RWPE2 (cell line): ENCODE measurements at regions not wholly inside any gene's neighbourhood (a gene's known extent, or its start where the extent isn't known, plus 50 kb on each side); places are given as distances from the start of the nearest gene placed in this dataset.

Source experiments
- ATAC-seq: fragments of 200-7000 bp; cut with Tn5 transposase; 3 replicates; pipeline ENCODE4 v1.9.1; 2021; ENCODE audit warnings: low read depth
- DNase-seq: peaks from one replicate; pipeline ENCODE4 v3.0.0-alpha.2; 2020; ENCODE audit warnings: low spot score
- H3K27ac ChIP-seq: fragments of 450-650 bp; 2 replicates; pipeline ENCODE4 v1.5.1; 2017; ENCODE audit warnings: mild to moderate bottlenecking; ENCODE audit not compliant: poor library complexity, severe bottlenecking
- H3K27me3 ChIP-seq: fragments of 250-450 bp; sonication (Bioruptor Pico); 2 replicates; pipeline ENCODE4 v1.5.1; 2021; ENCODE audit warnings: mild to moderate bottlenecking, moderate library complexity; ENCODE audit not compliant: insufficient read depth, poor library complexity, severe bottlenecking
- H3K36me3 ChIP-seq: fragments of 250-450 bp; sonication (Bioruptor Pico); 2 replicates; pipeline ENCODE4 v1.5.1; 2020; ENCODE audit warnings: low read depth, mild to moderate bottlenecking, moderate library complexity
- H3K4me1 ChIP-seq: fragments of 250-450 bp; sonication (Bioruptor Pico); 2 replicates; pipeline ENCODE4 v1.5.1; 2021; ENCODE audit warnings: mild to moderate bottlenecking, moderate library complexity; ENCODE audit not compliant: insufficient read depth, poor library complexity, severe bottlenecking
- H3K4me3 ChIP-seq: fragments of 250-450 bp; sonication (Bioruptor Pico); 2 replicates; pipeline ENCODE4 v1.5.1; 2021; ENCODE audit warnings: mild to moderate bottlenecking, moderate library complexity; ENCODE audit not compliant: severe bottlenecking
- H3K9me3 ChIP-seq: fragments of 250-450 bp; sonication (Bioruptor Pico); 2 replicates; pipeline ENCODE4 v1.5.1; 2021; ENCODE audit warnings: mild to moderate bottlenecking, moderate library complexity; ENCODE audit not compliant: severe bottlenecking
- CTCF ChIP-seq: fragments of 450-650 bp; IDR thresholded peaks from one replicate; pipeline ENCODE4 v1.5.1; 2017; ENCODE audit warnings: mild to moderate bottlenecking, moderate library complexity; ENCODE audit not compliant: poor library complexity, severe bottlenecking

GRCh38 chr4:100109921-100110320 lies 80.3 kb downstream of the DDIT4L start:
- ATAC-seq: no peak
- no peak for DNase-seq
- no peak for TF ChIP-seq CTCF
- H3K9me3 ChIP-seq: no peaks in the 10 kb centered on the region
- H3K36me3 ChIP-seq: no peaks in the 10 kb centered on the region
- no peak overlapping the region for H3K4me3 ChIP-seq
- H3K27me3 ChIP-seq: no peaks in the 10 kb centered on the region
- no peaks in the 10 kb centered on the region for H3K4me1 ChIP-seq
- H3K27ac ChIP-seq: no peak overlapping the region

DNA sequence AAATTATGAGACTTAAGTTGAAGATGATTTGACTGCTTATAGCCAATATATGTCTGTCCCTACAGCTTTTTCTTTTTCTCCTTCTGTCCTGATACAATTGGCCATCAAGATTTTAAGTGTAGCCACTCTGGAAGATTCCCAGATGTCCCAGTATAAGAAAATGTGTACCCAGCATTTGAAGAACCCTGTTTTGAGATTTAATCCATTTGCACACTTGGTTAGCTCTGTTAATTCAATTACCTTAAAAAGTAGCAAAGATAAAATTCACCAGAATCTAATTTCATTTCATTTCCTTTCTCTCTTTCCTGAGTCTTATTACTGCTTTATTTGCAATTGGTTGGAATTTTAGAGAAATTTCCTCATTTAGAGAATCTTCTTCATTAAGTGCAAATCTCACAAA lies 81.4 kb downstream of the DDIT4L start:
- DNase-seq: no peak
- Histone ChIP-seq H3K27me3 (no peaks in the 10 kb centered on the region), H3K9me3 (no peaks in the 10 kb centered on the region), H3K36me3 (no peaks in the 10 kb centered on the region), H3K4me1 (no peaks in the 10 kb centered on the region), H3K27ac (no peak overlapping the region), H3K4me3 (no peak overlapping the region)
- no peak for TF ChIP-seq CTCF
- ATAC-seq: no peak

GRCh38 chr4:100106982-100107381 lies 83.3 kb downstream of the DDIT4L start:
- TF ChIP-seq CTCF: no peak
- H3K4me1 ChIP-seq: no peaks in the 10 kb centered on the region
- no peak overlapping the region for H3K27ac ChIP-seq
- ATAC-seq (no peak), DNase-seq (no peak)
- no peaks in the 10 kb centered on the region for H3K9me3 ChIP-seq
- no peak overlapping the region for H3K4me3 ChIP-seq
- H3K36me3 ChIP-seq: no peaks in the 10 kb centered on the region
- H3K27me3 ChIP-seq: no peaks in the 10 kb centered on the region

DNA sequence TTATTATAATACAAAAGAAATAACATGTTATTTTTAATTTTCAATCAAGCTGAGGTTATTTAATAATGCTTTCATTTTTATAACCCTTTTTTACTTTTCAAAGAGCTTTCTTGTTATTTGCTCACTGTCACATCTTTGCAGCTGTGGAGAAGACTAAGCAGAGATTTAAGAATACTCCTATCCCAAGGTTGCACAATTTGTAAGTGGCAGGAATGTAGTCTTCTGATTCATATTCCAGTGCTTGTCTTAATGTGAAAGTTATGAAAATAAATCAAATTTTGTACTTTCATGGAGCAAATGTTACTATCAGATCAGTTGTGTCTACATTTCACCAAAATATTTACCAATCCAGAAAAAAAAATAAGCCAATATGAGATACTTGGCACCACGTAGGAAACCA lies 86.6 kb downstream of the DDIT4L start:
- no peak for DNase-seq
- Histone ChIP-seq H3K4me1 (no peaks in the 10 kb centered on the region), H3K27me3 (no peaks in the 10 kb centered on the region), H3K27ac (no peak overlapping the region), H3K36me3 (no peaks in the 10 kb centered on the region), H3K9me3 (no peaks in the 10 kb centered on the region), H3K4me3 (no peak overlapping the region)
- ATAC-seq: no peak
- TF ChIP-seq CTCF: no peak

GRCh38 chr4:100100985-100101384 lies 89.3 kb downstream of the DDIT4L start:
- H3K27me3 ChIP-seq: no peaks in the 10 kb centered on the region
- TF ChIP-seq CTCF: no peak
- H3K36me3 ChIP-seq: no peaks in the 10 kb centered on the region
- no peak overlapping the region for H3K4me3 ChIP-seq
- peaks cover 3% of the 10 kb centered on the region for H3K4me1 ChIP-seq
- H3K27ac ChIP-seq: no peak overlapping the region
- H3K9me3 ChIP-seq: no peaks in the 10 kb centered on the region
- DNase-seq (no peak), ATAC-seq (no peak)
